Liver (tissue), 8 donors: ENCODE measurements at regions not wholly inside any gene's neighbourhood (a gene's known extent, or its start where the extent isn't known, plus 50 kb on each side); places are given as distances from the start of the nearest gene placed in this dataset.

ENCODE experiments used
- DNase-seq: peaks from one replicate; pipeline ENCODE4 v3.0.0-alpha.2; 2017; ENCODE audit warnings: low spot score
- H3K27ac ChIP-seq, 2 donors: one replicate each; pipeline ENCODE4 v1.7.0; 2013; ENCODE audit warnings: inconsistent platforms in 2 of 2, low read length in 2 of 2, control low read depth in 1 of 2, low read depth in 1 of 2, mild to moderate bottlenecking in 1 of 2
- H3K27me3 ChIP-seq, 4 donors: one replicate each; pipeline versions ENCODE4 v1.6.1 to v1.7.0; 2013; ENCODE audit warnings: low read length in 3 of 4, inconsistent platforms in 1 of 4, mild to moderate bottlenecking in 1 of 4, moderate library complexity in 1 of 4; ENCODE audit not compliant: control insufficient read depth in 4 of 4, insufficient read depth in 4 of 4
- H3K36me3 ChIP-seq, 4 donors: one replicate each; pipeline versions ENCODE4 v1.6.1 to v1.7.0; 2013; ENCODE audit warnings: low read length in 3 of 4, mild to moderate bottlenecking in 3 of 4, low read depth in 1 of 4, moderate library complexity in 1 of 4; ENCODE audit not compliant: control insufficient read depth in 4 of 4, insufficient read depth in 3 of 4
- H3K4me1 ChIP-seq, 4 donors: one replicate each; pipeline versions ENCODE4 v1.6.1 to v1.7.0; 2013; ENCODE audit warnings: low read length in 3 of 4, mild to moderate bottlenecking in 3 of 4, moderate library complexity in 1 of 4; ENCODE audit not compliant: control insufficient read depth in 4 of 4, insufficient read depth in 4 of 4
- H3K4me3 ChIP-seq, 3 donors: one replicate each; pipeline versions ENCODE4 v1.6.1 to v1.7.0; 2013; ENCODE audit warnings: low read length in 3 of 3, control low read depth in 1 of 3, low read depth in 1 of 3, mild to moderate bottlenecking in 1 of 3
- H3K9ac ChIP-seq, 2 donors: one replicate each; pipeline ENCODE4 v1.7.0; 2013; ENCODE audit warnings: low read length in 2 of 2, mild to moderate bottlenecking in 2 of 2, moderate library complexity in 2 of 2, control low read depth in 1 of 2, low read depth in 1 of 2
- H3K9me3 ChIP-seq, 4 donors: one replicate each; pipeline versions ENCODE4 v1.6.1 to v1.7.0; 2013; ENCODE audit warnings: low read length in 3 of 4; ENCODE audit not compliant: control insufficient read depth in 4 of 4
- EGR1 ChIP-seq, 2 donors: IDR thresholded peaks; 2 replicates each; pipeline ENCODE4 v1.6.1; 2016 to 2018; ENCODE audit warnings: antibody characterized with exemption in 2 of 2, low read depth in 2 of 2
- FOXA1 ChIP-seq: IDR thresholded peaks from 2 replicates; pipeline ENCODE4 v1.6.1; 2016; ENCODE audit warnings: antibody characterized with exemption
- FOXA2 ChIP-seq: IDR thresholded peaks from 2 replicates; pipeline ENCODE4 v1.6.1; 2016; ENCODE audit warnings: antibody characterized with exemption
- HNF4A ChIP-seq, 2 donors: conservative IDR thresholded peaks; 2 replicates each; pipeline ENCODE4 v1.6.1; 2016; ENCODE audit warnings: antibody characterized with exemption in 2 of 2, mild to moderate bottlenecking in 2 of 2
- HNF4G ChIP-seq: IDR thresholded peaks from 2 replicates; pipeline ENCODE4 v1.6.1; 2016; ENCODE audit warnings: antibody characterized with exemption
- JUND ChIP-seq, 2 donors: IDR thresholded peaks; 2 replicates each; pipeline ENCODE4 v1.6.1; 2016; ENCODE audit warnings: antibody characterized with exemption in 2 of 2
- RAD21 ChIP-seq, 2 donors: IDR thresholded peaks; 2 replicates each; pipeline ENCODE4 v1.6.1; 2016; ENCODE audit warnings: antibody characterized with exemption in 2 of 2, mild to moderate bottlenecking in 2 of 2
- RXRA ChIP-seq, 2 donors: IDR thresholded peaks; 2 replicates each; pipeline ENCODE4 v1.6.1; 2017 to 2018; ENCODE audit warnings: antibody characterized with exemption in 2 of 2, mild to moderate bottlenecking in 1 of 2
- SP1 ChIP-seq: IDR thresholded peaks from 2 replicates; pipeline ENCODE4 v1.6.1; 2018; ENCODE audit warnings: antibody characterized with exemption, mild to moderate bottlenecking
- TAF1 ChIP-seq: conservative IDR thresholded peaks from 2 replicates; pipeline ENCODE4 v1.6.1; 2016; ENCODE audit warnings: antibody characterized with exemption, mild to moderate bottlenecking
- WGBS: extraction: QIAGEN DNeasy Blood & Tissue Kit; methylation state at CpG from one replicate; pipeline ENCODE4 v1.1.7; 2013; 5-methylcytosine and 5-hydroxymethylcytosine counted together
- TF ChIP-seq, protein P1 (sequence below): IDR thresholded peaks from 2 replicates; pipeline ENCODE4 v1.6.1; 2016; ENCODE audit warnings: antibody characterized with exemption
- TF ChIP-seq, protein P2 (sequence below): fragments of 150-350 bp; IDR thresholded peaks from 2 replicates; pipeline ENCODE4 v1.5.1; 2017; ENCODE audit warnings: improper control_type of control experiment, low read depth, low read length; ENCODE audit not compliant: missing input control
- TF ChIP-seq, protein P3 (sequence below): IDR thresholded peaks from 2 replicates; pipeline ENCODE4 v1.6.1; 2016; ENCODE audit warnings: antibody characterized with exemption, mild to moderate bottlenecking
- TF ChIP-seq, protein P4 (sequence below): IDR thresholded peaks from 2 replicates; pipeline ENCODE4 v1.6.1; 2016; ENCODE audit warnings: antibody characterized with exemption
- TF ChIP-seq, protein P5 (sequence below): IDR thresholded peaks from 2 replicates; pipeline ENCODE4 v1.6.1; 2016; ENCODE audit warnings: antibody characterized with exemption
- donor health status: healthy.
- donor health status: healthy.
- donor health status: healthy.
- donor health status: healthy.
- donor health status: healthy.

DNA sequence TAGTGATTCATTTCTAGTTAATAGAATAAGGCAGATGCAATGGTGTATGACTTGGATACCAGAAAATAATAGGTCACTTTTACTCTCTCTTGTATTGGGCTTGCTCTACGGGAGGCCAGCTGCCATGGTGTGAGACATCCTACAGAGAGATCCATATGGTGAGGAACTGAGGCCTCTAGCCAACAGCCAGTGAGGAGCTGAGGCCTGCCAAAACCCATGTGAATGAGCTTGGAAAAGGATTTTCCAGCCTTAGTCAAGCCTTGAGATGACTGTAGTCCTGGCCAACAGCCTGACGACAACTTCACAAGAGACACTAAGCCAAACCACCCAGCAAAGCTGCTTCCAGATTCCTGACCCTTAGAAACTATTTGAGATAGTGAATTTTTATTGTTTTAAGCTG, 1300.2 kb downstream of the RAPGEF2 start (continued):
- TF ChIP-seq, protein P1, sequence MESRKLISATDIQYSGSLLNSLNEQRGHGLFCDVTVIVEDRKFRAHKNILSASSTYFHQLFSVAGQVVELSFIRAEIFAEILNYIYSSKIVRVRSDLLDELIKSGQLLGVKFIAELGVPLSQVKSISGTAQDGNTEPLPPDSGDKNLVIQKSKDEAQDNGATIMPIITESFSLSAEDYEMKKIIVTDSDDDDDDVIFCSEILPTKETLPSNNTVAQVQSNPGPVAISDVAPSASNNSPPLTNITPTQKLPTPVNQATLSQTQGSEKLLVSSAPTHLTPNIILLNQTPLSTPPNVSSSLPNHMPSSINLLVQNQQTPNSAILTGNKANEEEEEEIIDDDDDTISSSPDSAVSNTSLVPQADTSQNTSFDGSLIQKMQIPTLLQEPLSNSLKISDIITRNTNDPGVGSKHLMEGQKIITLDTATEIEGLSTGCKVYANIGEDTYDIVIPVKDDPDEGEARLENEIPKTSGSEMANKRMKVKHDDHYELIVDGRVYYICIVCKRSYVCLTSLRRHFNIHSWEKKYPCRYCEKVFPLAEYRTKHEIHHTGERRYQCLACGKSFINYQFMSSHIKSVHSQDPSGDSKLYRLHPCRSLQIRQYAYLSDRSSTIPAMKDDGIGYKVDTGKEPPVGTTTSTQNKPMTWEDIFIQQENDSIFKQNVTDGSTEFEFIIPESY, result no peak

DNA sequence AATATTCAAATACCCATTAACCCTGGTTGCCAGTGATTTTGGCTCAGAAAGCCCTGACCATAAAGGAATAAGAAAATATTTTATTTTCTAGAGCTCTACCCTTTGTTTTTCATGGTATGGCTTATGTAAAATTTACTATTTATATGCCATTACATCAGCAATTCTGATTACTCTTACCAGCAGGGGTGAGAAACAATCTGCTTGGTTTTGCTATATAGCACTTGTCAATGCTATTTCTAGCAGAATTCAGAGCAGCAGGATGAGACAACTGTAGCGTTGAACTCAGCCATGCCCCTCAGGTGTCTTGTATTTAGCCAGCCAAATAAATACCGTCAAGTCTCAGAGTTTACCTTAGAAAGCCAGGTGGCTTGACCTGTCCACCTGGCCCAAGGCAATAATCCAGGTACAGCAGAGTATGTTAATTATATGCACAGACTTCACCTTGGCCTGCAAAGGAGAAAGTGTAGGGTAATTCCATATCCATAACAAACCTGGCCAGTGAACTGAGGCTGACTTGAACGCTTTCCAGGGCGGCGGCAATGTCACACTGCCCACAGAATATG, 1303.5 kb downstream of the RAPGEF2 start:
- Histone ChIP-seq H3K27me3 (no peaks in the 10 kb centered on the region), H3K9me3 (no peaks in the 10 kb centered on the region), H3K9ac (no peak overlapping the region), H3K36me3 (no peaks in the 10 kb centered on the region), H3K4me3 (no peak overlapping the region), H3K4me1 (no peaks in the 10 kb centered on the region), H3K27ac (no peak overlapping the region)
- DNase-seq, result no peak
- TF ChIP-seq, protein P2, sequence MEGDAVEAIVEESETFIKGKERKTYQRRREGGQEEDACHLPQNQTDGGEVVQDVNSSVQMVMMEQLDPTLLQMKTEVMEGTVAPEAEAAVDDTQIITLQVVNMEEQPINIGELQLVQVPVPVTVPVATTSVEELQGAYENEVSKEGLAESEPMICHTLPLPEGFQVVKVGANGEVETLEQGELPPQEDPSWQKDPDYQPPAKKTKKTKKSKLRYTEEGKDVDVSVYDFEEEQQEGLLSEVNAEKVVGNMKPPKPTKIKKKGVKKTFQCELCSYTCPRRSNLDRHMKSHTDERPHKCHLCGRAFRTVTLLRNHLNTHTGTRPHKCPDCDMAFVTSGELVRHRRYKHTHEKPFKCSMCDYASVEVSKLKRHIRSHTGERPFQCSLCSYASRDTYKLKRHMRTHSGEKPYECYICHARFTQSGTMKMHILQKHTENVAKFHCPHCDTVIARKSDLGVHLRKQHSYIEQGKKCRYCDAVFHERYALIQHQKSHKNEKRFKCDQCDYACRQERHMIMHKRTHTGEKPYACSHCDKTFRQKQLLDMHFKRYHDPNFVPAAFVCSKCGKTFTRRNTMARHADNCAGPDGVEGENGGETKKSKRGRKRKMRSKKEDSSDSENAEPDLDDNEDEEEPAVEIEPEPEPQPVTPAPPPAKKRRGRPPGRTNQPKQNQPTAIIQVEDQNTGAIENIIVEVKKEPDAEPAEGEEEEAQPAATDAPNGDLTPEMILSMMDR, result no peak
- TF ChIP-seq SP1 (no peak), JUND (IDR thresholded peaks at IDR 0.05) (no peak), FOXA2 (no peak), HNF4G (no peak), RXRA (IDR thresholded peaks at IDR 0.05) (no peak), TAF1 (no peak), RAD21 (IDR thresholded peaks at IDR 0.05) (no peak), FOXA1 (no peak), HNF4A (conservative IDR thresholded peaks at IDR 0.05) (no peak)
- TF ChIP-seq, protein P3, sequence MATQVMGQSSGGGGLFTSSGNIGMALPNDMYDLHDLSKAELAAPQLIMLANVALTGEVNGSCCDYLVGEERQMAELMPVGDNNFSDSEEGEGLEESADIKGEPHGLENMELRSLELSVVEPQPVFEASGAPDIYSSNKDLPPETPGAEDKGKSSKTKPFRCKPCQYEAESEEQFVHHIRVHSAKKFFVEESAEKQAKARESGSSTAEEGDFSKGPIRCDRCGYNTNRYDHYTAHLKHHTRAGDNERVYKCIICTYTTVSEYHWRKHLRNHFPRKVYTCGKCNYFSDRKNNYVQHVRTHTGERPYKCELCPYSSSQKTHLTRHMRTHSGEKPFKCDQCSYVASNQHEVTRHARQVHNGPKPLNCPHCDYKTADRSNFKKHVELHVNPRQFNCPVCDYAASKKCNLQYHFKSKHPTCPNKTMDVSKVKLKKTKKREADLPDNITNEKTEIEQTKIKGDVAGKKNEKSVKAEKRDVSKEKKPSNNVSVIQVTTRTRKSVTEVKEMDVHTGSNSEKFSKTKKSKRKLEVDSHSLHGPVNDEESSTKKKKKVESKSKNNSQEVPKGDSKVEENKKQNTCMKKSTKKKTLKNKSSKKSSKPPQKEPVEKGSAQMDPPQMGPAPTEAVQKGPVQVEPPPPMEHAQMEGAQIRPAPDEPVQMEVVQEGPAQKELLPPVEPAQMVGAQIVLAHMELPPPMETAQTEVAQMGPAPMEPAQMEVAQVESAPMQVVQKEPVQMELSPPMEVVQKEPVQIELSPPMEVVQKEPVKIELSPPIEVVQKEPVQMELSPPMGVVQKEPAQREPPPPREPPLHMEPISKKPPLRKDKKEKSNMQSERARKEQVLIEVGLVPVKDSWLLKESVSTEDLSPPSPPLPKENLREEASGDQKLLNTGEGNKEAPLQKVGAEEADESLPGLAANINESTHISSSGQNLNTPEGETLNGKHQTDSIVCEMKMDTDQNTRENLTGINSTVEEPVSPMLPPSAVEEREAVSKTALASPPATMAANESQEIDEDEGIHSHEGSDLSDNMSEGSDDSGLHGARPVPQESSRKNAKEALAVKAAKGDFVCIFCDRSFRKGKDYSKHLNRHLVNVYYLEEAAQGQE, result no peak
- TF ChIP-seq, protein P4, sequence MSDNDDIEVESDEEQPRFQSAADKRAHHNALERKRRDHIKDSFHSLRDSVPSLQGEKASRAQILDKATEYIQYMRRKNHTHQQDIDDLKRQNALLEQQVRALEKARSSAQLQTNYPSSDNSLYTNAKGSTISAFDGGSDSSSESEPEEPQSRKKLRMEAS, result no peak
- TF ChIP-seq, protein P5, sequence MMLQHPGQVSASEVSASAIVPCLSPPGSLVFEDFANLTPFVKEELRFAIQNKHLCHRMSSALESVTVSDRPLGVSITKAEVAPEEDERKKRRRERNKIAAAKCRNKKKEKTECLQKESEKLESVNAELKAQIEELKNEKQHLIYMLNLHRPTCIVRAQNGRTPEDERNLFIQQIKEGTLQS, result no peak
- 79% methylated on average over 5 of the region's 5 CpGs for WGBS

DNA sequence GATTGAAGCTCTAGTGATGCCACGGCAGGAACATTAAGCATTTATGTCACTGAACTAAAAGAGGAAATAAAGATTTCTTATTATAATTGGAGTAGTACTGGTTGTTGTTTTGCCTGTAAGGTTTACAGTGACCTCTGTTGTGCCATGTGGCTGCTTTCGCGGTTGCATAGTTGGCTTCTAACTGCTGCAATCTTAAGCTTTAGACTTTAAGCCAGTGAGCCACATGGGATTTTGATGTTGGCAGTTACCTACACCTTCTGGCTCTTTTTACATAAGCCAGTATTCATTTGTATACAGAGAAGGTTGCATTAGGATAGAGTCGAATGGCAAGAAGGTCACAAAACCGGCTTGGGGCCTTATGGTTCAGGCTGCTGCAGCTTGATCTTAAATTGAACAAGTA, 1311.6 kb downstream of the RAPGEF2 start:
- TF ChIP-seq RXRA (IDR thresholded peaks at IDR 0.05) (no peak), RAD21 (IDR thresholded peaks at IDR 0.05) (no peak), EGR1 (IDR thresholded peaks at IDR 0.05; ENCODE audit: low read depth in 2 of 2) (no peak)
- TF ChIP-seq, protein P4, result no peak
- no peak for DNase-seq
- no peaks in the 10 kb centered on the region for H3K36me3 ChIP-seq
- H3K27ac ChIP-seq, result no peak overlapping the region
- no peaks in the 10 kb centered on the region for H3K27me3 ChIP-seq
- no peak overlapping the region for H3K9ac ChIP-seq
- H3K9me3 ChIP-seq, result no peaks in the 10 kb centered on the region
- no peaks in the 10 kb centered on the region for H3K4me1 ChIP-seq
- WGBS, result 82% methylated on average over 5 of the region's 5 CpGs
- H3K4me3 ChIP-seq, result no peak overlapping the region
